Left forelimb (tissue), 1 donor: ENCODE measurements at regions not wholly inside any gene's neighbourhood (a gene's known extent, or its start where the extent isn't known, plus 50 kb on each side); places are given as distances from the start of the nearest gene placed in this dataset.
"Not testable (repeated sequence)": the region's sequence is repeated elsewhere in the genome, so short reads cannot be mapped to it uniquely, and the experiment has no call there.

ENCODE experiments used
- DNase-seq: peaks from one replicate; pipeline ENCODE4 v3.0.0-alpha.2; 2018; ENCODE audit warnings: low spot score

GRCh38 chr14:19511055-19511454 is 76.9 kb upstream of the POTEG start:
- DNase-seq = not testable (repeated sequence)

- DNase-seq = not testable (repeated sequence)
Measured at GRCh38 chr14:19489475-19489874, 55.3 kb upstream of the POTEG start.

GRCh38 chr14:19488457-19488856 is 54.3 kb upstream of the POTEG start:
- not testable (repeated sequence) for DNase-seq

GRCh38 chr14:19487690-19488089 is 53.5 kb upstream of the POTEG start:
- DNase-seq = not testable (repeated sequence)

GRCh38 chr14:19487265-19487664 is 53.1 kb upstream of the POTEG start:
- not testable (repeated sequence) for DNase-seq

GRCh38 chr14:19485346-19485745 is 51.2 kb upstream of the POTEG start:
- peak; percentile 36 for DNase-seq
